ENCODE measurements at regions not wholly inside any gene's neighbourhood (a gene's known extent, or its start where the extent isn't known, plus 50 kb on each side); places are given as distances from the start of the nearest gene placed in this dataset.
A peak's percentile ranks its signal among the peaks of the same experiment; 100 is the strongest.

DNA sequence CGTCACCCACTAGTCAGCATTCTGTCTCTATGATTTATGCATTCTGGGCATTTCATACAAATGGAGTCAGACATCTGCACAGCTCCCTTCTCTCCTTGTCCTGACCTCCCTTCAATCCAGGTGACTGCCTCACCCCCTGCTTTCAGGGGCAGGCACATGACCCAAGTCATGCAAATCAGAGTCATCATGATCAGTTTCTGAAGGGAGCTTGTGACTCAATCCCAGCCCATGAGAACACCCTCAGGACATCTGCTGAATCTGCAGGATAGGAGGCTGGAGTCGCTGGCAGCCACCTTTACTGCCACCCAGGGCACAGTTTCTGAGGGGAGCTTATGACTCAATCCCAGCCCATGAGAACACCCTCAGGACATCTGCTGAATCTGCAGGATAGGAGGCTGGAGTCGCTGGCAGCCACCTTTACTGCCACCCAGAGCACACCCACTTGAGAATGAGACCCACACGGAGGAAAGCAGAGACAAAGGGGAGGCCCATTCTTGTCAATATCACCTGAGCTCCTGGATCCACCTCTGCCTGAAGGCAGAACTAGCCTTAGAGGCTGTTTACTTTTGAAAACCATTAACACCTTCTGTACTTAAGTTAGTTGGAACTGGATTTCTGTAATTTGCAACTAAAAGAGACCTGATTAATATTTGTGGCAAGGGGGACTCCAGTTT is 62.3 kb upstream of the SLC25A33 start:
- Histone ChIP-seq H3K9me3 (ENCODE audit: control insufficient read depth, low read depth, low read length) (no peaks in the 10 kb centered on the region), H4K20me1 (ENCODE audit: control insufficient read depth, extremely low read depth, insufficient read depth, low read length) (no peaks in the 10 kb centered on the region), H3K4me2 (ENCODE audit: control insufficient read depth, extremely low read depth, insufficient read depth, low read depth, low read length) (peak overlapping the region; percentile 11), H2AFZ (ENCODE audit: control insufficient read depth, low read length) (no peak overlapping the region), H3K4me3 (ENCODE audit: control insufficient read depth in 2 of 3, extremely low read depth in 1 of 3, insufficient read depth in 2 of 3, low read depth in 1 of 3, low read length in 3 of 3) (no peak overlapping the region), H3K4me1 (ENCODE audit: control insufficient read depth, extremely low read depth, insufficient read depth, low read length) (peaks cover 28% of the 10 kb centered on the region), H3K27ac (ENCODE audit: control insufficient read depth, insufficient read depth, low read length) (peak overlapping the region; percentile 43), H3K27me3 (ENCODE audit: control insufficient read depth, extremely low read depth, insufficient read depth, low read length) (no peaks in the 10 kb centered on the region), H3K9ac (ENCODE audit: control insufficient read depth, extremely low read depth, insufficient read depth, low read length) (peak overlapping the region; percentile 26), H3K9me1 (ENCODE audit: control insufficient read depth, extremely low read depth, insufficient read depth, low read length) (no peaks in the 10 kb centered on the region), H3K79me2 (ENCODE audit: control insufficient read depth, insufficient read depth, low read length) (no peaks in the 10 kb centered on the region), H3K36me3 (ENCODE audit: control insufficient read depth in 2 of 2, extremely low read depth in 1 of 2, insufficient read depth in 2 of 2, low read length in 2 of 2) (no peaks in the 10 kb centered on the region)
- DNase-seq (ENCODE audit: low read depth, low spot score) (peak; percentile 98), FAIRE-seq (peak; percentile 99)
- TF ChIP-seq EZH2 (IDR thresholded peaks at IDR 0.05; ENCODE audit: low read length), result no peak
- TF ChIP-seq, protein P1, sequence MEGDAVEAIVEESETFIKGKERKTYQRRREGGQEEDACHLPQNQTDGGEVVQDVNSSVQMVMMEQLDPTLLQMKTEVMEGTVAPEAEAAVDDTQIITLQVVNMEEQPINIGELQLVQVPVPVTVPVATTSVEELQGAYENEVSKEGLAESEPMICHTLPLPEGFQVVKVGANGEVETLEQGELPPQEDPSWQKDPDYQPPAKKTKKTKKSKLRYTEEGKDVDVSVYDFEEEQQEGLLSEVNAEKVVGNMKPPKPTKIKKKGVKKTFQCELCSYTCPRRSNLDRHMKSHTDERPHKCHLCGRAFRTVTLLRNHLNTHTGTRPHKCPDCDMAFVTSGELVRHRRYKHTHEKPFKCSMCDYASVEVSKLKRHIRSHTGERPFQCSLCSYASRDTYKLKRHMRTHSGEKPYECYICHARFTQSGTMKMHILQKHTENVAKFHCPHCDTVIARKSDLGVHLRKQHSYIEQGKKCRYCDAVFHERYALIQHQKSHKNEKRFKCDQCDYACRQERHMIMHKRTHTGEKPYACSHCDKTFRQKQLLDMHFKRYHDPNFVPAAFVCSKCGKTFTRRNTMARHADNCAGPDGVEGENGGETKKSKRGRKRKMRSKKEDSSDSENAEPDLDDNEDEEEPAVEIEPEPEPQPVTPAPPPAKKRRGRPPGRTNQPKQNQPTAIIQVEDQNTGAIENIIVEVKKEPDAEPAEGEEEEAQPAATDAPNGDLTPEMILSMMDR (optimal IDR thresholded peaks at IDR 0.05 in 1 of 3, IDR thresholded peaks at IDR 0.05 in 1 of 3, conservative IDR thresholded peaks at IDR 0.05 in 1 of 3; ENCODE audit: extremely low read depth in 1 of 3, insufficient read depth in 2 of 3, low read length in 3 of 3), result no peak
- dilution Hi-C loops (cut with MboI; ENCODE audit: extremely low pct_ligation_motif_present, low sequenced_read_pairs), result no loop called here

DNA sequence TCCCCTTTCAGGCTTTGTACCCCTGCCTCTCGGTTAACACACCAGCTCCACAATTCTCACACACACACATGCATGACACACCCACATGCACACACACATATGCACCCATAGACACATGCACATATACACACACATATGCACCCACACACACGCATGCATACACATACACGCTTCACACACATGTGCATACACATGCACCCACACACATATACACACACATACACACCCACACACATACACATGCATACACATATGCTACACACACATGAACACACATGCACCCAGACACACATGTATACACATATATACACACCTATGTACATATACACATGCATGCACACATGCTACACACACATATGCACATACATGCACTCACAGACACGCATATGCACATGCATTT is 61.7 kb upstream of the SLC25A33 start:
- Histone ChIP-seq H3K4me2 (ENCODE audit: control insufficient read depth, extremely low read depth, insufficient read depth, low read depth, low read length) (no peak overlapping the region), H3K9me3 (ENCODE audit: control insufficient read depth, low read depth, low read length) (no peaks in the 10 kb centered on the region), H3K36me3 (ENCODE audit: control insufficient read depth in 2 of 2, extremely low read depth in 1 of 2, insufficient read depth in 2 of 2, low read length in 2 of 2) (no peaks in the 10 kb centered on the region), H3K4me1 (ENCODE audit: control insufficient read depth, extremely low read depth, insufficient read depth, low read length) (peaks cover 26% of the 10 kb centered on the region), H3K79me2 (ENCODE audit: control insufficient read depth, insufficient read depth, low read length) (no peaks in the 10 kb centered on the region), H3K4me3 (ENCODE audit: control insufficient read depth in 2 of 3, extremely low read depth in 1 of 3, insufficient read depth in 2 of 3, low read depth in 1 of 3, low read length in 3 of 3) (no peak overlapping the region), H3K9me1 (ENCODE audit: control insufficient read depth, extremely low read depth, insufficient read depth, low read length) (no peaks in the 10 kb centered on the region), H3K27me3 (ENCODE audit: control insufficient read depth, extremely low read depth, insufficient read depth, low read length) (no peaks in the 10 kb centered on the region), H2AFZ (ENCODE audit: control insufficient read depth, low read length) (no peak overlapping the region), H3K27ac (ENCODE audit: control insufficient read depth, insufficient read depth, low read length) (peak overlapping the region; percentile 43), H4K20me1 (ENCODE audit: control insufficient read depth, extremely low read depth, insufficient read depth, low read length) (no peaks in the 10 kb centered on the region), H3K9ac (ENCODE audit: control insufficient read depth, extremely low read depth, insufficient read depth, low read length) (no peak overlapping the region)
- FAIRE-seq, result peak; percentile 59
- DNase-seq (ENCODE audit: low read depth, low spot score), result no peak
- dilution Hi-C loops (cut with MboI; ENCODE audit: extremely low pct_ligation_motif_present, low sequenced_read_pairs), result no loop called here
- TF ChIP-seq EZH2 (IDR thresholded peaks at IDR 0.05; ENCODE audit: low read length), result no peak
- TF ChIP-seq, protein P1 (optimal IDR thresholded peaks at IDR 0.05 in 1 of 3, IDR thresholded peaks at IDR 0.05 in 1 of 3, conservative IDR thresholded peaks at IDR 0.05 in 1 of 3; ENCODE audit: extremely low read depth in 1 of 3, insufficient read depth in 2 of 3, low read length in 3 of 3), result no peak

All from keratinocyte (primary cell).